ENCODE measurements at regions not wholly inside any gene's neighbourhood (a gene's known extent, or its start where the extent isn't known, plus 50 kb on each side); places are given as distances from the start of the nearest gene placed in this dataset.

DNA sequence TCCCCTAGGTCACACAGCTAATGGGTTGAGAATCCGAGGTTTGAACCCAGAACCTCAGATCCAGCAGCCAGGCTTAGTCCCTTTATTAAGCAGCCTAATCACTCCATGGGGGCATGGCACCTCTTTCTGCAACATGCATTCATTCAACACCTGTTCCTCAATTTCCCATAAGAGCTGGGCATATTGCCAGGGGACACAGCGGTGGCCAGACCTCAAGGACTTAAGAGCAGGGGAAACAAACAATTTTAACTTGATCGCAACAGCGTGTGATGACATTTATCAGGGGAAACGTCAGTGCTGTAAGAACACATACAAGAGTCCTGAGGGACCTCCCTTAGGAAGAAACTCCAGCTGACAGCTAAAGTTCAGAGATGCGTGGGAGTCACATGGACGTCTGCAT, 267.4 kb upstream of the CDH4 start:
- no peak for DNase-seq

DNA sequence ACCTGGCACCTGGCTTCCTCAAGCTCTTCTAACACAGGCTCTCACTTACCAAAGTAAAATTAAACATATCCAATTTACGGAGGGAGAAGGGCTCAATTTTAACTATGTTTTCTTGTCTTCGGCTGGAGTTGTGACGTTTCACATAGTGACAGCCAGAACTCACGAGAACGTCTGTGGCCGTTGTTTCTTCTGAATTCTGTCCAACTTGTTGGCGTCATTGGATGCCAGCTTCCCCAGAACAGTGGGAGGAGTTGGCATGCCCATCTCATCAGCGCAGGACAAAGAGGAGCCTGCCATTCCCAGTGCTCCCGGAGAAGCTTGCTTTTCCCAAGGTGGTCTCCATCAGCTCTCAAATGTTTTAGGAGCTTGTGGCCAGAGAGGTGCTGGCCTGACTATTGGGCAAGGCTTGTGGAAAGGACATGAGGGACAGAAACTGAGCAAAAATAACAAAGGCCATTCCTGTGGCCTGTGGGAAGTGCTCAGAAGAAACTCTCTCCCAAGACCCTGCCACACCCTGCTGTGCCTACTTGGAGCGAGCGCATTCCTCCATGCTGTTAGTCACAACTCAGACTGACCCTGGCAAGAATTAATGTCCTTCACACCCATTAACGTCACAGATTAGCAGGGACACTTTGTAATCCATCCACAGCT, 265.4 kb upstream of the CDH4 start:
- DNase-seq, result no peak

DNA sequence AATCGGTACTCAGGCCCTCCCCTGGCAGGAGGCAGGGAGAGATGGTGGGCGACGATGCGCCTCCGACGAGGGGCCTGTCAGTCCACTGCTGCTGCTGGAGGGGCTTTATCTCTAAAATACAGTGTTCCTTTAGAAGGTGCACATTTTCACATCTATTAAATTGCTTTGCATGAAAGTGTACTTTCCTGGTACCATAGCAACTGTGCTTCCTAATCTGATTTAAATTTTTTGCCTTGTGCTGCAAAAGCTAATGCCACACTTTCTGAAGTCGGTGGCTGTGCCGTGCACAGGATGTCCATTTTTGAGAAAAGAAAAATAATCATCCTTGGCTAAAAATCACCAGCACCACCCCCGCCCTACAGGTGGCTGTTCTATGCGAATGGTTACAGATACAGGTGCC, 262.0 kb upstream of the CDH4 start:
- DNase-seq, result no peak

DNA sequence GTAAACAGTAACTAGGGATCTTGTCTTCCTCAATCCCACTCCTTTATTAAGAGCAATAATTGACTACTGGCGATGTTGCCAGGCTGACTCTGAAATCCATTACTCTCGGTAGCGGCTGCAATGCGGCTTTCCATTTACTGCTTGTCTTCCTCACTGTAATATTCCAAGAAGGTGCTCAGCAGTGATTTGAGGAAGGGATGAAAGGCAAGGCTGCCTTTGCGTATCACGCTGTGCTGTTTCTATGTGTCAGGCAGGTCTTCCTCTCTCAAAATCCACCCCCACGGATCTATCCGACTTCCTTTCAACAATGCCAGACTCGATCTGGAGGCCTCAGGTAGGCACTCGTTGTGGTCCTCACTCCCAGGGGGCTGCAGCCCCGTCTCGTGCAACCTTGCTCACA, 261.4 kb upstream of the CDH4 start:
- no peak for DNase-seq

DNA sequence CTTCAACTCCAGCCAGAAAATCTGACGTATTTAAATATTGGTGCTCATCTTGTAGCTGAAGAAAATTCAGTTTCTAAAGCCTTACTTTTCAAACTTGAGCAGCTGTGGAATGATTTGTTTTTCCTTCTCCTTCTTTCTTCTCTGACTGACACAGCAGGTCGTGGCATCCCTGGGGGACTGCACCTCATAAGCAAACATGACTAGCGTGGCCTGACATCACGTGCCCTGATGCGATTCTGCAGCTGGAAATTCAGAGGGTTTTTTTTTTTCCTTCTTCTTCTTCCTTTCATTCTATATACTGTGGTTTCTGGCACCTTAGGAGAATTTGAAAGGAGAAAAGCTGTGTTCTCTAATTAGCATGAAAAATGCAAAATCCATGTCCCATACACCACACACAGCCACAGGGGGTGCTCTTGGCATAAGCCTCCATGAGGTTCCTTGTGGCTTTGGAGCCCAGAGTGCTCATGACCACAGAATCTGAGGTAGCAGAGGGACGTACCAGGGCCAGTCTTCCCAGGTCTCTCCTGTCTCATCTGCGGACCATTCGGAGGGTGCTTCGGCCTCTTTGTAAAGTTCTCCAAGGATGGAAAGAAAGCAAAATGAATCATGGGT, 258.5 kb upstream of the CDH4 start:
- no peak for DNase-seq

DNA sequence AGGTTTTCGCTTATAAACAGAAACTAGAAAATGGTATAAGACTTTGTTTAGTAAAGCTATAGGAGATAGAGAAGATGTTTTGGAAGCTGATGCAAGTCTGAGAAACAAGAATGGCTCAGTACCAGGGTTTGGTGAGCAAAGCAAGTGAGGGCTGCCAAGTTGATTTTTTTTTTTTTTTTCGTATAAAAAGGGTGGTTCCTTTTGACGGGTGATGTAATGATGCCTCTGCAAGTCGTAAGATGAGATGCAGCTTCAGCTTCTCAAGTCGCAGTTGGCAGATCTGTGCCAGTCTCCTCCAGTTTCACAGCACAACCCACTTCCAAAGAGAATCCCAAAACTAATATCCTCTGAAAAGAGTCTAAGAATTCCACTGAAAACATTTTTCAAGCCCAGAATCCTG, 252.8 kb upstream of the CDH4 start:
- DNase-seq, result no peak

DNA sequence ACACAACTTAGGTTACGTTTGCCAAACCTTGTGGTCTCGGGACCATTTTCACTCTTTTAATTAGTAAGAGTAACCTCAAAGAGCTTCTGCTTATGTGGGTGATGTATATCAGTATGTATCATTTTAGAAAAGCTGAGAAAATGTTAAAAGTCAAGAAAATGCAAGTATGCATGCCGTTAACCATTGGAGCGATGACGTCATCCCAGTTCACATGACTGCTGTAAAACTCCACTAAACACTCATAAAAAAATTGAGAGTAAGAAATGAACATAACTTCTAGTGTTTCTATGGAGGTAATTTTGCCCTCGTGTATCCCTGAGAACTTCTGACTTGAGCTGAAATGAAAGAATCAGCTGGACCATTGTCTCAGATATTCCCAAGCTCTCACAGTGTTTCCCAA, 250.0 kb upstream of the CDH4 start:
- DNase-seq, result no peak

DNA sequence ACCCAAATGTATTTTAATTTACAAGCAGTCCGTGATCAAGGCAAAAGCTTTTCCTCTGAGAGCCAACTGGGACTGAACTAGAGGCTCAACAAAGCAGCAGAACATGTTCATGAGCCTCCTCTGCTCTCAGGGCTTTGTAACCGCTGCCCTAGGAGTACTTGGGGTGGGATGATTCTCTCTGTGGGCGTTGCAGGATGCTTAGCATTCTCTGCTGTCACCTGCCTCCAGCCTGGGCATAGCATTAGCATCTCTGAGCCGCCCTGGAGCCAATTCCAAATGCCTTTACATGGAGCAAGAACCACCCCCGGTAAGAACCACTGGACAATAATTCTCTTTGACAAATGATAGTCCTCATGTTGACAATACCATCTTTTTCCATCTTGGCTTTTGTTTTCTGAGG, 237.6 kb upstream of the CDH4 start:
- DNase-seq, result no peak

DNA sequence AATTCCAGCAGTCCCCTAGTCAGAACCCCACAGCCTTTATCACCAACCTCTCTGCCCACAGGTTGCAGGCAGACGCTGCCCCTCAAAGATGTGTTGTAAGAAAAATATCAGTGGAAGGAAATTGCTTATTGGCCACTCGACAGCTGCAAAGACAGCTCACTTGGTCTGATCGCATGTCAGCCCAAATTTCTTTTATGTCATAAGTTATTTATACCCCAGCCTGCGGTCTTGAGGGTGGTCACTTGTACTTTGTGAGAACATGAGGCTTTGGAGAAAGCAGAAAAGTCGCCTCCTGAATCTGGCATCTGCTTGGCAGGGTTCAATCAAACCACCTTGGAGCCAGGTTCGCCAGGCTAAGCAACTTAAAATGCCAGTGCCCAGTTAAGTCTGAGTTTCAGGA, 236.5 kb upstream of the CDH4 start:
- DNase-seq, result no peak

DNA sequence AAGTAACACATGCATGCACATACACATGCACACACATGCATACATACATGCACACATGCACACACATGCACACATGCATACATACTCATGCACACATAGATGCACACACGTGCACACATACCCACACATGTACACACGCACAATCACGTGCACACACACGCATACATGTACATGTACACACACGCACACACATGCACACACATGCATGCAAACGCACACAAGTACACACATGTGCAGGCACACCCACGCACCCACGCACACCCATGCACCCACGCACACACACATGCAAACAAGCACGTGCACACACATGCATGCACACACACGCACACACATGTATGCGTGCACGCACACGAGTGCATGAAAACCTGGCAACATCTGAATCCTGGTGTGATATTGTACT, 232.7 kb upstream of the CDH4 start:
- DNase-seq, result no peak

DNA sequence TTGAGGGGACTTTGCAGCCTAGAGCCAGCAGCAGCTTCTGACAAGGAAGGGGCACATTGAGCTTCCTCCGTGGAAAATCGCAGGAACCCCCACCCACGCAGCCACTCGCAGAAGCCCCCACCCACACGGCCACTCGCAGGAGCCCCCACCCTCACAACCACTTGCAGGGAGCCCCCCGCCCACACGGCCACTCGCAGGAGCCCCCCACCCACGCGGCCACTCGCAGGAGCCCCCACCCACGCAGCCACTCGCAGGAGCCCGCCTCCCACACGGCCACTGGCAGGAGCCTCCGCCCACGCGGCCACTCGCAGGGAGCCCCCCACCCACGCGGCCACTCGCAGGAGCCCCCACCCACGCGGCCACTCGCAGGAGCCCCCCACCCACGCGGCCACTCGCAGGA, 228.4 kb upstream of the CDH4 start:
- no peak for DNase-seq

DNA sequence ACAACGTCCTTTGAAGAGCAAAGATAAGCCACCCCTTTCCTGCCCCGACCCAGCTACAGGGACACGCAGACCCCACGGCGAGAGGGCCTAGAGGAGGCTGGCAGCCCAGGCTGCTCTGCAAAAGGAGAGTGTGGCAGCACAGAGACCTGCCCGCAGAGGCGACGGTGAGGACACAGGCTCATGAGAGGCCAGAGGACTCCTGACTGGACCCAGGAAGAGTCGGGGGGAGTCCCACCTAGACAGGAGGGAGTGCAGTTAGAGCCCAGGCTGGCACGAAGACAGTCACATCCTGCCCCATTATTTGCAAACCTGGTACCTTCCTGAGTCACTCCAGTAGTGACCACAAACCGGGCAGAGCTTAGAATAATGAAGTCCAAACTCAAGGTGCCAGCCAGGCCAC, 227.7 kb upstream of the CDH4 start:
- DNase-seq, result no peak

DNA sequence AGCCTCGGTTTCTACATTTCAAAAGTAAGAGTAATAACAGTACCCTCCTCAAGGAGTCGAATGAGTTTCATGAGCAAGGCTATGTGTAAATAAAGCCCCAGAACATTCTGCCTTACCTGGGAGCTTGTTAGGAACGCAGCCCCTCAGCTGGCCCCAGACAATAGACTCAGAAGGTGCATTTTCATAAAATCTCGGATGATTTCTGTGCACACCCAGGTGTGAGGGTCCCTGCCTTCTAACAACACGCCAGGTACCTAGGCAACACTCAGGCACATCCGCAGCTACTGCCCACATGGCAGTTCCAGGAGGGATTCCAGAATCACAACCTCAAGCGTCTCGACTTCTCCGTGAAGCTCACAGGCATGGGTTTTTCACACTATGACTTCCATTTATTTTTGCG, 226.5 kb upstream of the CDH4 start:
- no peak for DNase-seq

DNA sequence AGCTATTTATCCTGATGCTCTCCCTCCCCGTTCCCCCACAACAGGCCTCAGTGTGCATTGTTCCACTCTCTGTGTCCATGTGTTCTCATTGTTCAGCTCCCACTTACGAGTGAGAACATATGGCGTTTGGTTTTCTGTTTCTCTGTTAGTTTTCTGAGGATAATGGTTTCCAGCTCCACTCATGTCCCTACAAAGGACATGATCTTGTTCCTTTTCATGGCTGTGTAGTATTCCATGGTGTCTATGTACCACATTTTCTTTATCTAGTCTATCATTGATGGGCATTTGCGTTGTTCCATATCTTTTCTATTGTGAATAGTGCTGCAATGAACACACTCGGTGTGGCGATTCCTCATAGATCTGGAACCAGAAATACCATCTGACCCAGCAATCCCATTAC, 225.9 kb upstream of the CDH4 start:
- DNase-seq, result no peak

DNA sequence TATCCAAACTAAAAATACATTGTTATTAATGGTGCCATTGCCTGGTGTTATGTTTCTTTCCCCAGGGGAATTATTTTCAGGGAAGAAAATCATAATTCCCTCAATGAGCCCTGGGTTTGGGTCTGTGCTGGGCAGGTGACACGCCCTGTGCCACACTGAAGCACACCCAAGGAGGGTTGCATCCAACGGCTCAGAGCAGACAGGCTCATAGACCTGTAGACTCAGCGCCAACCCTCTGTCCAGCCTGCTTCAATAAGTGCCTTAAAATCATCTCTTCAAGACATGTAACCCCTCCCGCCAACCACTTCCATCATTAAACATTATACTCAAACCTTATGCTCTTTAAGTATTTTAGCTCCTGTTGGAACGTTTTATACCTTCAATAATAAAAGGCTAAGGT, 225.3 kb upstream of the CDH4 start:
- no peak for DNase-seq

DNA sequence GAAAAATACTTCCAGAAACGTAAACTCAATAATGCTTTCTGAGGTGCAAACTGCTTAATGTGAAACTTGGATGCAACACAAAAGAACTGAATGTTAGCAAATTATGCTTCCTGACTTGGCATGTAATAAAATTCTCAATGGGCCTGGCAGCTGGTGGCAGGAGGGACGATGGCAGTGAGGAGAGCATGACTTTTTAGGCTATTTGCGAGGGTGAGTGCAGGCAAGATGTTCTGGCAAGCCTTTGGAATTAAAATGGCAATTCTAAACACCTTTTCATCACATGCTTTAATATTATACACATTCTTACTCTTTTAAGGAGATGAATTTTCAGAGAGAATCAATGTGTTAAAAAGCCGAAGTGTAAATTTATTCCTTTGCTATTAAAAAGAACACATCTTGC, 224.8 kb upstream of the CDH4 start:
- DNase-seq, result no peak

DNA sequence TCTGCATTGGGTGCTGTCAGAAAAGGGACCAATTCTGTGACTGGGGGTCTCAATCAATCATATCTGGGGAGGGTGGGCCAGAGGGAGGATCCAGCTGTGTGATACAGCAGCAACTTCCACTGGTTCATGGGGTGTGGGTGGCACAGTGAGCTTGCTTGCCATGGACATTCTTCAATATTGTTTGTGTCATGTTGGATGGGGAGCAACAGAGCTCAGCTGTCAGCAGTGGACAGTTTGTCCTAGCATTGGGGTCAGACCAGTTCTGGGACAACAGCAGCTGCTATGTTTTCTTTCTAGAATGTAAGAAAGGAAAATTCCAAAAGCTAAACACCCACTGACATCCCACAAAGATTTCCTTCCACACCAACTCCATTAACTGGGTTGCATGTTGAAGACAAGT, 221.9 kb upstream of the CDH4 start:
- no peak for DNase-seq

DNA sequence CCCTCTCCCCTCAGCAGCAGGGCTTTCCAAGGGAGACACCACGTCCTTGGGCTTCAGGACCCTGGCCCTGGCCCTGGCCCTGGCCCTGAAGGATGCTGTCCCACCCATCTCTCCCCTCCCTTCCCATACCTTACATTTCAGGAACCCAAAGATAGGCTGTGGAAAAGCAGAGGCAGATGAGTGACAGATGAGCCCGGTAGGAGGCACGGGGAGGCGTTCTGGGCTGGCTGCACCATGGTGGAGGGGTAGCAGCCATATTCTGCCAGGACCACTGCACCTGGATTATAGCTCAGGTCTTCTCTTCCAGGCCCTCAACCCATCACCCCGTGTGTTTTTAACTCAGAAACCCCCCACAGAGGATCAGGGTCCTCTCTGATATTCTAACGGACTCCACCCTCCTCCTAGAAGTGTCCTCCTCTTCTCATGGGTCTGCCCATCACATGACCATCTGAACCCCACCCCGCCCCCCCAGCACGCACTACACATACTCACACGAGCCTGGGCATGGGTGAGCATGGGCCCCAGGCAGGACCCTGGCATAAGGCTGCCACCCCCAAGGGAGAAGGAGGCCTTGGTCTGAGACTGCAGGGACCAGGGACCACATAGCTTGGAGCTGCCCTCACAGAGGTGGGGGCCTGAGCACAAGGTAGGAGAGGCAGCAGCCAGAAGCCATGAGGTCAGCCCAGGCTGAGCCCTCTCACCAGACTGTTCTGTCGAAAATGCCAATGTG, 220.8 kb upstream of the CDH4 start:
- DNase-seq, result no peak

DNA sequence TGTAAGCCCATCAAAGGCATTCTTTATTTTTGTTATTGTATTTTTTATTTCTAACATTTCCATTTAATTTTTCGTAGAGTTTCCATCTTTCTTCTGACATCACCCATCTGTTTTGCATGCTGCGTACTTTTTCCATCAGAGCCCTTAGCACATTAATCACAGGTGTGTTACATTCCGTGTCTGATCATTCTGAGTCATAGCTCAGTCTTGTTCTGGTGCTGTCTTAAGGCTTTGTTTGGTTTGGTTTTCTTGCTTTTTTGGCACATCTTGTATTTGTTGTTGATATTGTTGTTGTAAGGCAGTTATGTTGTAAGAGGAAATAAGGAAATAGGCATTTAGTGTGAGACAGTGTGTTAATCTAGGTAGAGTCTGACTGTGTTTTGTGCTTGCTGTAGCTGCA, 214.6 kb upstream of the CDH4 start:
- no peak for DNase-seq

DNA sequence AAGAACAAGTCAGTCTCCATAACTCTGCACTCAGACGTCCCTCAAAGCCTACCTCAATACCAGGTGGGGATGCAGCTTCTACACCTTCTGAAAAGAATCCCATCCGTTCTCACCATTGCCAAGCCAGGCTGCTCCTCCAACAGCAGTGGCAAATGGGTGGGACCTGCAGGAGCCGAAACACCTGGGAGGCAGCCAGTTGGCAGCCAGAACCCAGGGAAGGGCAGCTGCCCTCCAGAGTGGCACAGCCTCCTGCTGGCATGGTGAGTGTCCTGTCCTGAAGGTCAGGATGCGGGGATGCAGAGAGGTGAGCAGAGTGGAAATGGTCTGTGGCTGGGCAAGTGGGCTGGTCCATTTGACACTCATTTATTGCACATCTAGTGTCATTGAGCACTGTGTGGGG, 210.6 kb upstream of the CDH4 start:
- DNase-seq, result no peak

DNA sequence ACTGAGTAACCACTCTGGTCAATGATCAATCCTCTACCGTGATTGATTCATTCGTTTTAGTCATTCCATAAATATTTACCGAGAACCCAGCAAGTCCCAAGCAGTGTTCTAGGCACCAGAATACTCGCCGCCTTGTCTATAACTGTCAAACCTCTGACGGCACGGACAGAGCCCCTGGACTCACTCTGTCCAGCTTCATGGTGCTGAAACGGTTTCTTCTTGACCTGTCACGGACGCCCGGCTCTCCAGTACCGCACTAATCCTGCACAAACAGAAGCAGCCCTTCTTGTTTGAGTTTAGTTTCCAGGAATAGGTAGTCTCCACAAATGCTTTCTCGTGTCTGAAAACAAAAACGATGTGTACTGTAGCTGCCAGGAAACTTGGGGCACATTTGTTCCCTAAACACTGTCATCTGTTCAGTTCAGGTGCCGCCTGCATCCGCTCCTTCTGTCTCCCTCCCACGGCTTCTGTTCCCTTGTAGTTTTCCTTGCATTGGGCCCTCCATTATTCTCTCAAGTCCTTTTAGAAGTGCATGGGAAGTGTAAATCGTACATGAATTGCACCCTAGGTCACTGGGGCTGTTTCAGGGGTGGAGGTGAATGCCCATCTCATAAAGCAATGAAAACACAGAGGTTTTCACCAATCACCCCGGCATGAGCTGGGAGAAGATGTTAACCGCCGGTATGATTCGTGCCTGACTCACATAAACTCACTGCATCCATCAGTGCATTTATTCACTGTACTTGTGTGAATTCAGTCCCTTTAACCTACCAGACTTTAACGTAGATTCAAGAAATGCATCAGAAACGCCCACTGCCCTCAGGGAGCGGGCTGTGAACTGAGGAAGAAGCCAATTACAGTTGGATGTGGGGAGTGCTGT, 209.3 kb upstream of the CDH4 start:
- no peak for DNase-seq

DNA sequence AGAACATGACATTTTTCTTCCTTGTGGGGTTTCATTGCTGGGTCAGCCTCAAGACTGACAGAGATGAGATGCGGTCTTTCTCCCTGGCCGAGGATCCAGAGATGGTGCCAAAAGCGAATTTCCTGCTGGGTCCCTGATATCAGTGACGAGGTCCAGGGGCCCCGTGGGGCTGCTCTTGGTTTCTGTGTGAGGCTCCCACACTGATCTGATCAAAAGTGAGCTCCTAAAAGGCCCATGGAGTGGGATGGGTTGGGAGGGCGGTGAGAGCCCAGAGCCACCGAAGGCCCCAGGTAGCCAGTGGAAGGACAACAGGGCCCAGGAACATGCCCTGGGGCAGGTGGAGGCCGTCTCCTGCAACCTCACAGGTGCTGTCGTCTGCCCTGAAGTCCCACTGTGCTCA, 208.4 kb upstream of the CDH4 start:
- no peak for DNase-seq

DNA sequence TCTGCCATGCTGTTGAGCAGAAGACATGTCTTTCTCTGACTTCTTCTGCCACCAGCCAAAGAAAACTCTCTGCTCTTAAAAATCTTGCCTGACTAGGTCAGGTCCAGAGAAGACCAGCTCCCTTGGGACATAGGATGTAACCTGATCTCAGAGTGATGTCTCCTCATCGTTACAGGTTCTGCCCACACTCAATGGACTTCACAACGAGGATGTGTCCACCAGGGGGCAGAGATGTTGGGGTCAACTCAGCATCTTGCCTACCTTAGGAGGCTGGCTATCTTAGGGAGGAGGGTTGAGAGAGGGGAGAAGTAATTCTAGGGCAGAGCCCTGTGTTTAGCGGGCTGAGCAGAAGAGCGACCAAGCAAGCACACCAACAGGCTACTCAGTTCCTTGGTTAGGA, 207.6 kb upstream of the CDH4 start:
- DNase-seq, result no peak

DNA sequence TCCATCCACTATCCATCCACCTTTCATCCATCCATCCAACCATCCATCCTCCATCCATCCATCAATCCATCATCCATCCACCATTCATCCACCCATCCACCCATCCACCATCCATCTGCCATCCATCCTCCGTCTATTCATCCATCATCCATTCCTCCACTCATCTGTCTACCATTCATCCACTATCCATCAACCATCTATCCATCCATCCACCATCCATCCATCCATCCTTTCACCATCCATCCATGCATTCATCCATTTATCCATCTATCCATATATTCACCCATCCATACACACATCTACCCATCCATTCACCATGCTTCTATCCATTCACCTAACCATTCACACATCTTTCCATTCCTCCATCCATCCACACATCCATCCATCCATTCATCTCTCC, 207.0 kb upstream of the CDH4 start:
- DNase-seq, result no peak
